Frontal cortex (tissue), 3 donors: ENCODE measurements at regions not wholly inside any gene's neighbourhood (a gene's known extent, or its start where the extent isn't known, plus 50 kb on each side); places are given as distances from the start of the nearest gene placed in this dataset.

Source experiments
- DNase-seq, 2 donors: peaks; one replicate each; pipeline ENCODE4 v3.0.0; 2012; ENCODE audit warnings: low spot score in 2 of 2
- FAIRE-seq: peaks from 2 replicates; lab custom pipeline; 2012; peaks lifted over from hg19 to GRCh38; lab: Jason Lieb, UNC
- donor health status: control.
- donor health status: control.
- donor health status: control.

DNA sequence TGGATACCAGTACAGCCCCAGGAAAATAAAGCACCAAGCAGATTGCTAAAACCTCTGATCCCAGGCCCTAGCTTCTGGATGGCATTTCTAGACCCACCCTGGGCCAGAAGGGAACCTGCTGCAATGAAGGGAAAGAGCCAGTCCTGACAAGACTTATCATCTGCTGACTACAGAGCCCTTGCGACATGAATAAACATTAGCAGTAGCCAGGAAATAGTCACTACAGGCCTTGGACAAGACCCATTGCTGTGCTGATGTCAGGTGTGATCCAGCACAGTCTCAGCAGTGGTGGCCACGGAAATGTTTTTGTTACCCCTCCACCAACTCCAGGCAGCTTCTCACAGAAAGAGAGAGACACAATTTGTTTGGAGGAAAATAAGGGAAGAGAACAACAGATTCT is 399.3 kb downstream of the HAO1 start:
- DNase-seq (no peak), FAIRE-seq (no peak)

DNA sequence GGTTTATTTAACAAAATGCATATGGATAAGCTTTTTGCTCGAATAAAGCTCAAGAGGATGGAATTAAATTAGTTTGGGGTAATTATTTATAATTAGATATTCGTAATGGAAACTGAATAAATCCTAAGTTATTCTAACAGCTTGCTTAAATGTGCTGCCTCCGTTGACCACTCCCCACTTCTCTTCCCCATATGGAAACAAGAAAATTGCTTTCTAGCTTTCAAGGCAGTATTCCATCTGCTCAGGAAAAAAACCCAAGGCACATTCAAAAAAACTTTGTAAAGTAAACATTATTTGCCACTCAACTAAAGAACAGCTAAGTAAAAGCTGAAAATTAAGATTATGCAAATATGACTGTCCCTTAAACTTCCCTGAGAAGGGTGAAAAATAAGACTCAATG is 369.2 kb downstream of the HAO1 start:
- FAIRE-seq (no peak), DNase-seq (no peak)

DNA sequence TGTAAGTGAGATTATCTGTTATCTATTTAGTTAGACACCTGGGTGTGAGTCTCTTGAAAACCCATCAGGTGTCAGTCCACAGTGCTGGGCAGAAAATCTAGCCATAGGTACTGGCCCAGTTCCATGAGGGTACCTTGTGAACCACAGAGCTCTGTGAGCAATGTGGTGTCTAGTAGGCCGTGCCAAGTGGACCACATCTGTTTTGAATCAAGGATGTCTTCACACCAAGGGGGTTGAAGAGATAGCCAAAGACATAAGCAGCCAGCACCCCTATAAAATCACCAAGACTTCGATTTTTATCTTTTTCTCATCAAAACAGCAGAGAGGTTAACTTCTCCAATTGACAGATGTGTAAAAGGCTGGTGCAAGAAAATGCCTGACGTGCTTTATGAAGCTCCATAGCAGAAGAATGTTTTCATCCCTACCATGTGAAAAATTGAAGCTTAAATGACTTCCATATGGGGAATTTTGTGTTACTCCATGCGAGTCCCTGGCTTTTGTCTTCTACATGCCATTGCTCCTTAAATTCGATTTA is 368.7 kb downstream of the HAO1 start:
- DNase-seq (no peak), FAIRE-seq (no peak)

DNA sequence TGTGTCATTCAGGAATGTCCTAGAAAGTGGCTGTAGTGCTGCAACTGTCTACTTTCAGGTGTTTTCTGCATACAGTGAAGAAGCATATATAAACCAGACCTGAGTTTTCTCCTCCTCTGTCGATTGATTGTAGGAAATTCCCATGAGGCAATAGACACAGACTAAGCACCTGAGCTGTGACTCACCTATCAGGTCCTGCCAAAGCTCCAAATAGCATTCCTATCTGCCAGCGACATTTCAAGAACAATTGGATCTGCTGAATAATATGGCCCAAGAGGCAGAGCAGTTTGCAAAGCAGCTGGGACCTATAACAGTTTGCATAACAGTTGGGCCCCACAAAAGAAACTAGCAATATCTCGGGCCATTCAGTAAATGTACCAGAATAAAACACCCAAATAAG is 360.4 kb downstream of the HAO1 start:
- DNase-seq = no peak
- no peak for FAIRE-seq

DNA sequence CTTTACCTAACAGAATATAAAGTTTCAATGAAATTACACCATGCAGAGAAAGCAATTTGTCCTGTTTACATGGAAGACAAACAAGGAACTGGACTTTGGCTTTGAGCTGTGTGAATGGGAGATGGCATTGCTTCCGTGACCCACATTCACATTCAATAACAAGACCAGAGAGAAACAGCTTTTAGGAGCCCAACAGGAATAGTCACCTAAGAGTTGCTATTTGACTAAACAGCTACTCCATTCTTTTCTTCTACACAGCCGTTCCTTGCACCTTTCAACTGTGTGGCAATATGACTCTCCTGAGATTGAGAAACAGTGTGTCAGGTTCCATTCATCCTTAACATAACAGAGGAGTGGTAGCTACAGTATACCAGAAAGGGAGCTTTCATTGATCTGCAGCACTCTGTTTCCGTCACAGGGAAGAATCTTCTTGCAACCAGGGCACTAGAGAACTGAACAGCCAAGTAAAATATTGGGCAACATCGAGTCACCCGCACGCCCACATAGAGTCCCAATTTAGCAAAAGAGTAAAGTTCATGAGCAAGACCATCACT is 355.1 kb downstream of the HAO1 start:
- no peak for FAIRE-seq
- no peak for DNase-seq

DNA sequence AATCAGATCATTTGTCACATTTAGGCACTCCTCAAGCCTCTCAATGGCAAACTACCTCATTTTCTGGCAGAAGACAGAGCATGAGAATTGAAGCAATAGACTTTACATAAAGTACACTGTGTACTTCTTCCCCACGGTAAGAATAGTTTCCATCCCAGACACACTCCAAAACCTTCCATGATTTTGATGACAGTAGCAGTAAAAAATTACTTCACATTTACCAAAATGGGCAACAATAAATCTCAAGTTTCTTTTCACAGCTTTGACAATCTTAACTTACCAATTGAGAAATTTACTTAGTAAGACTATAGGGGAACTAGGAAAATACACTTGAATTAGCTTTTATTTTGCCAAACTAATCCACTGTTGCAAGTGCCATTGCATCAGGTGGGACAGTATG is 353.8 kb downstream of the HAO1 start:
- FAIRE-seq = no peak
- no peak for DNase-seq

DNA sequence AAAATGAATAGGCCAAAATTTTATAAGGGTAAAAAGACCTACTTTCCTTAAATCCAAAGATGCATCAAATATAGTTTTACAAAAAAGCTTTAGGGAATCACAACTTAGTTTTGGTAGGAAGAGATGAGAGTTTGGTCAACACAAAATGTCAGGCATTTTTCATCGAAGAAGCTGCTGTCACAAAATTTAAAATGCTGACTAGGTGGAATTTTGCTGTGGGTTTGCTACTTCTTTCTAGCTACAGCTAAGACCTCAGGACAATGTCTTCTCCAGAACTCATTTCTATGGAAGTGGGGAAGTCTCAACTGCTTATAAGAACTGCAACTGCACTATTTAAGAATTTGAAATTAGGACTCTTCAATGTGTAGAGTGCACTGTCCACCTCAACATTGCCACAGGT is 351.1 kb downstream of the HAO1 start:
- DNase-seq (no peak), FAIRE-seq (no peak)

DNA sequence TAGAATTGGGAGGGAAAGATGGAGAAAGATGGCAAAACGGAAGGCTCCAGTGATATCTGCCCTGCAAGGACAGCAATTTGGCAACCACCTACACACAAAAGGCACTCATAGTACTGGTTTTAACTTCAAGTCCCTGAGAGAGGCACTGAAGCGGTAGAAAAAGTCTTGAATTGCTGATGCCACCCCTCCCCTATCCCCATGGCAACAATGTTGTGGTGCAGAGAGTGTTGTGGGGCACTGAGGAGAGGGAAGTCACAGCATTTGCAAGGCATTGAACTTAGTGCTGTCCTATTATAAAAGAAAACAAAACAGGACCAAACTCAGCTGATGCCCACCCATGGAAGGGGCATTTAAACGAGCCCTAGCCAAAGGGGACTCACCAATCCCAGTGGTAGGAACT is 343.7 kb downstream of the HAO1 start:
- FAIRE-seq = no peak

DNA sequence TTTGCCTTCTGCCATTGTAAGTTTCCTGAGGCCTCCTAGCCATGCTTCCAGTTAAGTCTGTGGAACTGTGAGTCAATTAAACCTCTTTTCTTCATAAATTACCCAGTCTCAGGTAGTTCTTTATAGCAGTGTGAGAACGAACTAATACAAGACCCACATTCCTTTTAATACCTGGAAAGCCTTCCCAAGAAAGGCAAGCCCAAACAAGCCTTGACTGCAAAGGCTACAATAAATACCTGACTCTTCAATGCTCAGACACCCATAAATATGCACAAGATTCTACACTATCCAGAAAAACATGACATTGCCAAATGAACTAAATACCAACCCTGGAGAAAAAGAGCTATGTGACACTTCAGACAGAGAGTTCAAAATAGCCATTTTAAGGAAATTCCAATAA is 338.8 kb downstream of the HAO1 start:
- FAIRE-seq (no peak), DNase-seq (no peak)

More for the DNA sequence above, 343.7 kb downstream of the HAO1 start:
- DNase-seq = no peak

DNA sequence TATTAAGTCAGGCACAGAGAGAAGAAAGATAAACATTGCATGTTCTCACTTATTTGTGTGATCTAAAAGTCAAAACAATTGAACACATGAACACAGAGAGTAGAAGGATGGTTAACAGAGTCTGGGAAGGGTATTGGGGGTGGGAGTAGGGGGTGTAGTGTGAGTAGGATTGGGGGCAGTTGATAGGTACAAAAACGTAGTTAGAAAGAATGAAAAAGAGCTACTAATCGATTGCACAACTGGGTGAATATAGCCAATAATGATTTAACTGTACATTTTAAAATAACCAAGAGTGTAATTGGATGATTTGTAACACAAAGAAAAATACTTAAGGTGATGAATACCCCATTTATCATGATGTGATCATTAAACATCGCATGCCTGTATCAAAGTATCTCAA is 333.3 kb downstream of the HAO1 start:
- no peak for FAIRE-seq
- DNase-seq = no peak

DNA sequence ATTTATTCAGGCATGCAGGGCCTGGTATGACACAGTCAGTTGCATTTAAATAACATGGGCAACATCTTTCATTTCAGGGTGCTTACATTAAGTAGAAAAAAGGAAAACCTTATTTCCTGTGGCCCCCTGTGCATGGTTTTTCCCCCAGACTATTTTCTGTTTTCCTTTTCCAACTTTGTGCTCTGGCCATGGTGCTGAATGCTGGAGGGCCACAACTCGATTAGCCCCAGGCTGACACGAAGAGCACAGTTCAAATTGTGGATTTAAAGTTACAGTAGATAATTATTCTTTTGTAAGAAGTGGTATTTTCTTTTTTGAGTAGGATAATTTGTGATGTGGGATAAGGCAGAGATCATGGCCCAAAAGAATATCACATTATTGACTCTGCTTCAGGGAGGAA is 332.0 kb downstream of the HAO1 start:
- DNase-seq (no peak), FAIRE-seq (no peak)

DNA sequence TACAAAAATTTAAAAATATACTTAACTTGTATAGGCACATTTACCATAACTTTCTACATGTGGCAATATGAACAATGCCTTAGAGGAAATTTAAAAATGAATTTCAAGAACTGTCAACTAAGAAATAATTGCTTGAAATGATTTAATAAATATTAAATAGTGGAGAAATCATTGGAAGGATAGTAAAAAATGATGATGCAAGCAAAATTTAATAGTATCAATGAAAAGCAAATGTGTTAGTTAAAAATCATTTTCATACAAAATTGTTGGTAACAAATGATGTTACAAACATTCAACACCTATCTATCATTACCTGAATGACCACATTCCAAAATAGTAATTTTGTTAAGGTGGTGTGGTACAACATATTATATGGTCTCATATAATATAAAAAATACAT is 331.0 kb downstream of the HAO1 start:
- peak; percentile 87 for FAIRE-seq
- DNase-seq = no peak

DNA sequence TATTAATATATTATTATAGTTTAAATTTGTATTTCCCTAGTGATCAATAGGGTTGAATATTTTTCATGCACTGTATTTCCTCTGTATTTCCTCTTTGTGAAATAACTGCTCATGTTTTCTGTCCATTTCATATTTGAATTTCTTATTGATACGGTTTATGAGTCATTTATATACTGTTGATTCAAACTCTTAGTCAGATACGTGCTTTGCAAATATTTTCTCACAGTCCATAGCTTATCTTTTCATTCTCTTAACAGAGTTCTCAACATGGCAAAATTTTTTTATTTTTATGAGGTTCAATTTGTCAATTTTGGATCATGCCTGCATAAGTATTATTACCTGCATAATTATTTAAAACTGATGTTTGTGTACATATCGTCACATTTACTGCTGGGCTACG is 329.6 kb downstream of the HAO1 start:
- FAIRE-seq (no peak), DNase-seq (no peak)

DNA sequence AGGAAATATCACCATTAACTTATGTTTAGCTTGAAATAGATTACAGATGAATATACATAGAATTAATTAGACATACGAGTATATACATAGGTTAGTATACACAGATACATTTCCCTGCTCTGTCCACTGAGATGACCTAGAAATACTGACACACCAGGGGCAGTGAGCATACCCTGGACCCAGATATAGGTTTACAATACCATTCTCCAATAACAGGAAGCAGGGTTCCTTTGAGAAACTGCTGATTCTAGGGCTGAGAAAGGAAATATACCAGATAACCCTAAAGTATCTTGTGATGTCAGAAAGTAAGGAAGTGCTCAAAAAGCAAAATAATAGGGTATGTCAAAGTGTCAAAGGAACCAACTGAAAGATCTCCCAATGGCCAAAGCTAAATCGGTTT is 322.5 kb downstream of the HAO1 start:
- DNase-seq (no peak), FAIRE-seq (no peak)

DNA sequence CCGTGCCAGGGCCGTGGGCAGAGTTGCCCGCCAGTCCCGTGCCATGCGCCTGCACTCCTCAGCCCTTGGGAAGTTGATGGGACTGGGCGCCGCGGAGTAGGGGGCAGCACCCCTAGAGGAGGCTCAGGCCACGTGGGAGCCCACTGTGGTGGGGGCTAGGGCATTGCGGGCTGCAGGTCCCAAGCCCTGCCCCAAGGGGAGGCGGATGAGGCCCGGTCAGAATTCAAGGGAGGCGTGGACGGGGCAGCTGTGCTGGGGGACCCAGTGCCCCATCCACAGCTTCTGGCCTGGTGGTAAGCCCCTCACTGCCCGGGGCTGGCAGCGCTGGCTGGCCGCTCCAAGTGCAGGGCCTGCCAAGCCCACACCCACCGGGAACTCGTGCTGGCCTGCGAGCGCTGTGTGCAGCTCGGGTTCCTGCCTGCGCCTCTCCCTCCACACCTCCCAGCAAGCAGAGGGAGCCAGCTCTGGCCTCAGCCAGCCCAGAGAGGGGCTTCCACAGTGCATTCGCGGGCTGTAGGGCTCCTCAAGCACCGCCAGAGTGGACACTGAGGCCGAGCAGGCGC is 317.8 kb downstream of the HAO1 start:
- DNase-seq (no peak), FAIRE-seq (no peak)

DNA sequence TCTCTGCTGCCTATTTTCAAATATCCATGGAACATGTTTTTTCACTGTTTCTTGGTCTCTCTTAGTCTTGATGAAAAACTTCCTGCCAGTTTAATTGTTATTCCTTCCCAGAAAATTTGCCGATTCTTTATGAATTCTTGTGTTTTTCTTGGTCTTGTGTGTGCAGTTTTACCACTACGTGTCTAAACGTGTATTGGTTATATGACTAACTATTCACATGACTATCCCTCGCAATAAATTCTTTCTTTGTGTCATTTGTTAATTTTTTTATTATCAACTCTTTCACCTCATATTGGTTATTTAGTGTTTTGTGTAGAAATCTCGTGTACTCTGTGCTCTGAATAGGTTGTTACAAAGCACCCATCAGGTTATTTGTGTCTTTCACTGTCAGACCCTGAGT is 315.4 kb downstream of the HAO1 start:
- no peak for DNase-seq
- FAIRE-seq = no peak

DNA sequence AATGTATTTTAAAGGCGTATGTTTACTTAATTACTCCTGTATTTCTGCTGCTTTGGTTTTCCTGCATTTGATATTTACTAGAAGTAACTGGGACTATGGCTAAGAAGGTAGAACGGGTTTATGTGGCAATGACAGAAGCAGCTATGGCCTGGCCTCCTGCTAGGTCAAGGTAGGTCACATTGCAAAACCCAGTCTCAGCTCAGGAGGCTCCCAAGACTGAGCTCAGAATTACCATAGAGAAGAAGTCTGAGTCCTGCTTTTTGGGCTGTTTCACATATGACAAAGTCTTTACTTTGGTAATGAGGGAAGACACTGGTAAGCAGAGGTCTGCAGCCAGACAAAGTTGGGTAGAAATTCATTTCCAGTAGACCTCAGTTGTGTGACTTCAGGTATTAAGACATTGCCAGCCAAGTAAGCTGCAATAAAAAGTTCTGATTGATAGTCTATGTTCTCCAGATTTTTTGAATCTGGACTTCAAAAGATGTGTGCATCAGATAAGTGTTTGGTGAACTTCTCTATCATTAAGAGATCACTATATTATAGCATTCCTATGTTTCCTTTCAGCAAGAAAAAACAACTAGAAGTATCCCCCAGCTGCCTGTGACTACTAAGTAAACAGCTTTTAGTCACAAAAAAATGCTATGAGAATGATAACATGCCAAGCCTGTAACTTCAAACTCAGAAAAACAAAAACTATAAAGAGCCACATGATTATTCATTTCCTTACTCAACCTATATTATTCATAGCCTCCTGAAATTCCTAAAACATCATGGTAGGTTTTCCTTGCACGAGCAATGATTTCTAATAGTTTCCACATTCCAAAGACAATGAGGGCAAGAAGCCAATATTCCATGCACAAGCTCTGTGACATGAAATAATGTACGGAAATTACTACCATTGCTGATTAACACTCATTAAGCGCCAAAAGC is 312.3 kb downstream of the HAO1 start:
- DNase-seq (no peak), FAIRE-seq (no peak)

DNA sequence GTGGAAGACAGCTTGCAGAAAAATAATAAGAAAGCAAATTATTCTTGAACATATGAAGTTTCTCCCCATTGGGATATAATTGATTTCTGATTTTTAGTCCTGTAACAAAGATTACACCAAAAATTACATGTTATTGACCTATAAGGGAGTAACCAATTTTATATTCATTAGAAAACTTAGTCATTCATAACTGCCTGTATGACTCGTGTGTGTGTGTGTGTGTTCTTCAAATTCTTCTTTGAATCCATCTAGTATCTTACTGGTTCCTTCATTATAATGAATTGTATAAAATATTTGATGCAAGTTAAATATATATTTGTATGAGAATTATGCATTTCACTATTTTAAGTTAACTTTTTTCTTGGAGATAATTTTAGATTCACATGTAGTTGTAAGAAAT is 310.4 kb downstream of the HAO1 start:
- no peak for FAIRE-seq
- no peak for DNase-seq

DNA sequence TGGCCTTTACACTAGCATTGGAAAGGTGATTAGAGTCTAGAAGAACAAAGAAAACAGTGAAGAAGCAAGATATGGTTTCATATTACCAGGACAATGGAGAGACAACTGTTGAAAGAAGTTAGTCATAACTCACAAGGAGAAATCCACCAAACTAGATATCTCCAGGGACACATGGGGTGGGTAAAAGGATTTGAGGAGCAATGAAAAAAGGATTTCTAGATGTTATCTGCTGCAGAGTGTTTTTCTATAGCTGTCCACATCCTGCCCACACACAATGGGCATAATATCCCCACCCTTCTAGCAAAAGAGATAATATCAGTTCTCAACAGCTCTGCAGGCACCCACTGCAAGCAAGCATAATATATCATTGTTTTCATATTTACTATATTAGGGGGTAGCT is 303.1 kb downstream of the HAO1 start:
- no peak for DNase-seq
- no peak for FAIRE-seq

DNA sequence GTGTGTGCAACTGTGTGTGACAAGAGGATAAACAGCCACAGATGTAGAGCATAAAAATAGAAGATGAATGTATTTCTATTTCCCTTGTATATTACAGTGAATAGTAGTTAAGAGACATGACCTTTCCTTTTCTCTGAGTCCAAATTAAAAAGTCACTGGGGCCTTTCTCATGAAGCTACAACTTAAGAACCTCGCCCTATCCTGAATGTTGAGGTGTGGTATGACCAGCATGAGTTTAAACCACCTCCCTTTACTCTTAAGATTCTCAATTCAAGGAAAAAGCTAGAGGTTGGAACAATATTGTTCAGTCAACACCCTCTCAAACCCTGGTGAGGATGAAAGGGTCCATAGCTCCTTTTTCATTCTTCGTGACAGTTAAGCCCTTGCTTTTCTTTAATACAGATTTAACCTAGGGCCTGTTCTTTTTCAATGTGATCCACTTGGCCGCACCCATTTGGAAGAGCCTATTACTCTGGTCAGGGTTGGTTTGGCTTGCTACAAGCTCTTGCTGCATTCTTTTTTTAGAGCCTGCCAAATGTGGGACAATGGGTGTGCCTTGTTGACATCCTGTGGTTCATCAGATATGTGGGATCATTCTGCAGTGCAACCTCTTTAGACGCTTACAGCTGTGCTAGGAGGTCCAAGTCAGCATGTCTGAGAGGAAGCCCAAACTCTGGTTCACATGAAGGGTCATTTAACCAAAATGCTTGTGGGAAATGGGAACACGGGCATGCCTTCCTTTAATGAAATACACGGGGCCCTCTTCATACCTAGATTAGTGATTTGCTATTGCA is 290.0 kb downstream of the HAO1 start:
- no peak for FAIRE-seq

More for the DNA sequence above, 290.0 kb downstream of the HAO1 start:
- DNase-seq = no peak
